HAP-1 (cell line): ENCODE measurements at regions not wholly inside any gene's neighbourhood (a gene's known extent, or its start where the extent isn't known, plus 50 kb on each side); places are given as distances from the start of the nearest gene placed in this dataset.
A peak's percentile ranks its signal among the peaks of the same experiment; 100 is the strongest.
"Not testable (repeated sequence)": the region's sequence is repeated elsewhere in the genome, so short reads cannot be mapped to it uniquely, and the experiment has no call there.

Source experiments
- DNase-seq, 2 experiments: peaks; one replicate each; pipeline ENCODE4 v3.0.0-alpha.2; 2016 to 2020; ENCODE audit warnings: low spot score in 2 of 2
- H3K27me3 ChIP-seq: fragments of 250-450 bp; sonication (Bioruptor Pico); 2 replicates; pipeline ENCODE4 v1.5.1; 2020; ENCODE audit warnings: low read depth, mild to moderate bottlenecking, moderate library complexity
- H3K36me3 ChIP-seq: fragments of 250-450 bp; sonication (Bioruptor Pico); replicated peaks from 2 replicates; pipeline ENCODE4 v1.5.1; 2020; ENCODE audit warnings: mild to moderate bottlenecking
- H3K4me1 ChIP-seq: fragments of 250-450 bp; sonication (Bioruptor Pico); 2 replicates; pipeline ENCODE4 v1.5.1; 2020; ENCODE audit warnings: mild to moderate bottlenecking
- H3K4me3 ChIP-seq: fragments of 250-450 bp; sonication (Bioruptor Pico); 2 replicates; pipeline ENCODE4 v1.5.1; 2020; ENCODE audit warnings: mild to moderate bottlenecking, moderate library complexity
- H3K9me3 ChIP-seq: fragments of 250-450 bp; sonication (Bioruptor Pico); 2 replicates; pipeline ENCODE4 v1.5.1; 2020; ENCODE audit warnings: mild to moderate bottlenecking, moderate library complexity
- in situ Hi-C: fragments of 300-500 bp; cut with MboI; formaldehyde crosslinking; loops from 3 replicates; pipeline ENCODE4 v1.14.3; 2020; ENCODE audit warnings: low sequenced_read_pairs, inconsistent platforms, mixed read lengths

- in situ Hi-C loops = no loop called here
- DNase-seq = no peak
- Histone ChIP-seq H3K4me3 (no peak overlapping the region), H3K9me3 (no peaks in the 10 kb centered on the region), H3K27me3 (no peaks in the 10 kb centered on the region), H3K36me3 (no peaks in the 10 kb centered on the region), H3K4me1 (no peaks in the 10 kb centered on the region)
These were observed 557.4 kb upstream of the EYS start for GRCh38 chr6:66264376-66264775.

GRCh38 chr6:66258731-66259487 lies 551.9 kb upstream of the EYS start:
- H3K36me3 ChIP-seq, H3K9me3 ChIP-seq, H3K4me1 ChIP-seq, H3K27me3 ChIP-seq, H3K4me3 ChIP-seq, DNase-seq, in situ Hi-C loops: not testable (repeated sequence)

DNA sequence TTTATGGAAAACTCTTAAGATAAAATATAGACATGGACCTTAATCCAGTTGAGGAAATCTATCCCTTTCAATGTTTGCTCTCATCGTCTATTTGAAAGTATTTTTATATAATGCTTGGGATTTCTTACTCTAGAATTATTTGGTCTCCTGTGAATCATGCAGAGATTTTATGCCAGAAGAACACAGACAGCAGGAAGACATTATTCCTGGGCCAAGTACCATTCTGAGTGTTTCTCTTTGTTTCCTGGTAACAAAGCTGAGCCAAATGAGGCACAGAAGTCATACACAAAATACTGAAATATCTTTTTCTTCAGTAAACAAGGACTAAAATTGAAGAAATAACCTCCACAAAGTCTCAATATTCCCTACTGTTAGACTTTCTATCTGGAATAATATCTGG lies 538.2 kb upstream of the EYS start:
- H3K4me3 ChIP-seq = no peak overlapping the region
- no peak for DNase-seq
- H3K9me3 ChIP-seq = no peaks in the 10 kb centered on the region
- in situ Hi-C loops = no loop called here
- no peaks in the 10 kb centered on the region for H3K27me3 ChIP-seq
- no peaks in the 10 kb centered on the region for H3K36me3 ChIP-seq
- H3K4me1 ChIP-seq = no peaks in the 10 kb centered on the region

GRCh38 chr6:66238851-66239250 lies 531.8 kb upstream of the EYS start:
- in situ Hi-C loops = no loop called here
- Histone ChIP-seq H3K36me3 (no peaks in the 10 kb centered on the region), H3K27me3 (no peaks in the 10 kb centered on the region), H3K4me3 (no peak overlapping the region), H3K4me1 (no peaks in the 10 kb centered on the region), H3K9me3 (no peaks in the 10 kb centered on the region)
- DNase-seq = no peak

DNA sequence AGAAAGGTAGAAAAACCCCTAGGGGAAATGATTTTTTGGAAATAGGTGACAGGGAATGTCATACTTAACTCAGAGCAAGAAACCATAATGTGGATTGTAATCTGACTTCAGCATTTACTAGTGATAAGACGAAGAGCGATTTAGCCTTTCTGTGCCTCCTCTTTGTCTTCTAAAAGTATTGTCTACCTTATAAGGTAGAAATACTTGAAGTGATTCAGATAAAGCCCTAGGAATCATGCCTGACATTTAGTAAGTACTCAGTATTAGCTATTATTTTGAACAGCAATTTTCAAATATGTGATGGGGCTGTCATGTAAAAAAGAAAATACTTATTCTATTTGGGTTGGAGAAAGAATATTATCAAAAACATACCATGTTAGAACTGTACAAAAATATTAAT lies 525.9 kb upstream of the EYS start:
- no peaks in the 10 kb centered on the region for H3K36me3 ChIP-seq
- no peaks in the 10 kb centered on the region for H3K4me1 ChIP-seq
- DNase-seq = no peak
- no peaks in the 10 kb centered on the region for H3K27me3 ChIP-seq
- no peaks in the 10 kb centered on the region for H3K9me3 ChIP-seq
- in situ Hi-C loops = no loop called here
- no peak overlapping the region for H3K4me3 ChIP-seq

GRCh38 chr6:66230591-66230990 lies 523.6 kb upstream of the EYS start:
- in situ Hi-C loops = no loop called here
- Histone ChIP-seq H3K27me3 (no peaks in the 10 kb centered on the region), H3K9me3 (no peaks in the 10 kb centered on the region), H3K36me3 (no peaks in the 10 kb centered on the region), H3K4me3 (no peak overlapping the region), H3K4me1 (no peaks in the 10 kb centered on the region)
- DNase-seq = no peak

DNA sequence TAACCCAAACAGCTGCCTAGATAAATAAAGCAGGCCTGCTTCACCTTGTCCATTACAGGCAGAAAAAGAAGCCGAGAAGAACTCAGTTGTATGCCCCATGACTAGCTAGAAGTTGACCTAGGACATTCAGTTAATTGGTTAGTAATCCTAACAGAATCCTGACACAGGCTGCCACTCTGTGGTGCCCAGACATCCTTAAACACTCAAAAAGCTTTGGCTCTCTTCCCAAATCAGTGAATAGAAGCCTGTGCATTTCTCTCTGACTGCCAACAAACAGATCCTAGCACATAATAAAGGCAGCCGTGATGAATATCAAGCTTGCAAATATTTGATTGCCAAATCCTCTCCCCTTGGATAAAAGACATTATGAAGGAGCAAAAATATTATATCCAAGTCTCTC lies 519.1 kb upstream of the EYS start:
- Histone ChIP-seq H3K27me3 (no peaks in the 10 kb centered on the region), H3K4me3 (no peak overlapping the region), H3K4me1 (no peaks in the 10 kb centered on the region), H3K9me3 (no peaks in the 10 kb centered on the region), H3K36me3 (no peaks in the 10 kb centered on the region)
- in situ Hi-C loops = no loop called here
- DNase-seq = no peak

DNA sequence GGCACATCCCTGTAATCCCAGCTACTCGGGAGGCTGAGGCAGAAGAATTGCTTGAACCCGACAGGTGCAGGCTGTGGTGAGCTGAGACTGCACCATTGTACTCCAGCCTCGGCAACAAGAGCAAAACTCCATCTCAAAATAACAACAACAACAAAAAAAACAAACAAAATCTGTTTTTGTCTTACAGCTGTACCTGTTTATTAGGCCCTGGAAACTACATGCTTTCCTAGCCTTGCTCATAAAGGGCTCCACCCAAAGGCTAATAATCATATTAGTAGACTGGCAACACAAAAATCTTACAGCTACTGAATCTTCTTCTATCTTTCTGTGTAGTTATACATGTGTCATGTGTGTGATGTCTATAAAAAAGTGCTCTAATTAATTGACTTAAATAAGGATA lies 503.9 kb upstream of the EYS start:
- in situ Hi-C loops = no loop called here
- DNase-seq = peak in 1 of 2 experiments; percentile 27
- no peaks in the 10 kb centered on the region for H3K36me3 ChIP-seq

GRCh38 chr6:66200390-66200789 lies 493.4 kb upstream of the EYS start:
- Histone ChIP-seq H3K4me1 (no peaks in the 10 kb centered on the region), H3K4me3 (no peak overlapping the region), H3K9me3 (no peaks in the 10 kb centered on the region), H3K36me3 (no peaks in the 10 kb centered on the region), H3K27me3 (no peaks in the 10 kb centered on the region)
- no peak for DNase-seq
- in situ Hi-C loops = no loop called here

More for the DNA sequence above, 503.9 kb upstream of the EYS start:
- no peaks in the 10 kb centered on the region for H3K27me3 ChIP-seq
- no peak overlapping the region for H3K4me3 ChIP-seq
- no peaks in the 10 kb centered on the region for H3K4me1 ChIP-seq
- H3K9me3 ChIP-seq = peaks cover 8% of the 10 kb centered on the region; the same call in 1 of the 2 replicates

- H3K9me3 ChIP-seq = no peaks in the 10 kb centered on the region
- H3K36me3 ChIP-seq = no peaks in the 10 kb centered on the region
- no peak for DNase-seq
- H3K27me3 ChIP-seq = no peaks in the 10 kb centered on the region
- no peak overlapping the region for H3K4me3 ChIP-seq
- H3K4me1 ChIP-seq = no peaks in the 10 kb centered on the region
- in situ Hi-C loops = no loop called here
These were observed 492.1 kb upstream of the EYS start for GRCh38 chr6:66199171-66199570.

GRCh38 chr6:66198062-66198624 lies 491.1 kb upstream of the EYS start:
- H3K4me3 ChIP-seq = no peak overlapping the region
- no peaks in the 10 kb centered on the region for H3K36me3 ChIP-seq
- DNase-seq = no peak
- in situ Hi-C loops = no loop called here
- no peaks in the 10 kb centered on the region for H3K4me1 ChIP-seq
- no peaks in the 10 kb centered on the region for H3K9me3 ChIP-seq
- no peaks in the 10 kb centered on the region for H3K27me3 ChIP-seq

DNA sequence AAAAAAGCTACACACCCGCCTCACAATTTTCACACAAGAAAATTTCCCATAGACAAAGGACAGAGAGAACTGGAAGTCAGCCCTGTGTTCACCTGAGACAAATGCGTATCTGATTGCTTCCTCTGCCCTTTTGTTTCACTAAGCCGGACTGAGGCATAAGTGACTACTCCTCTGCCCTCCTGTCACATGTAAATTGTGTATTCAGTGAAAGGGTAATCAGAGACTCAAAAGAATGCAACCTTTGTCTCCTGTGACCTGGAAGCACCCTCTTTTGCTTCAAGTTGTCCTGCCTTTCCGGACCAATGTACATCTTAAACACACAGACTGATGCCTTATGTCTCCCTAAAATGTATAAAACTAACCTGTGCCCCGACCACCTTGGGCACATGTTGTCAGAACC lies 483.8 kb upstream of the EYS start:
- peak; percentile 14 to 22 for DNase-seq
- H3K36me3 ChIP-seq = no peaks in the 10 kb centered on the region
- no peak overlapping the region for H3K4me3 ChIP-seq
- in situ Hi-C loops = no loop called here
- no peaks in the 10 kb centered on the region for H3K27me3 ChIP-seq
- H3K4me1 ChIP-seq = peaks cover 9% of the 10 kb centered on the region
- no peaks in the 10 kb centered on the region for H3K9me3 ChIP-seq

DNA sequence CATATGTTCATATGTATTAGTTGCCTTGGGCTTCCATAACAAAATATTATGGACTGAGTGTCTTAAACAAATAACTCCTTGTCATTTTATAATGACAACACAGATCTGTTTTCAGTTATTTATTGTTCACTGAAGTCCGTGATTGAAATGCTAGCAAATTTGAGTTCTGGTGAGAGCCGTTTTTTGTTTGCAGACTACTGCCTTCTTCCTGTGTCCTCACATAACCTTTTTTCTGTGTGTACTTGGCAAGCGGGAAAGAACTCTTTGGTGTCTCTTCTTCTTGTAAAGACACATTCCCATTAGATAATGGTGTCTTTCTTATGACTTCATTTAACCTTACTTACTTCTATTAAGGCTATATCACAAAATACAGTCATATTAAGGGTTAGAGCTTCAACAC lies 482.9 kb upstream of the EYS start:
- in situ Hi-C loops = no loop called here

GRCh38 chr6:66186756-66187155 lies 479.7 kb upstream of the EYS start:
- Histone ChIP-seq H3K9me3 (no peaks in the 10 kb centered on the region), H3K27me3 (no peaks in the 10 kb centered on the region), H3K4me3 (no peak overlapping the region), H3K4me1 (peaks cover 9% of the 10 kb centered on the region), H3K36me3 (no peaks in the 10 kb centered on the region)
- in situ Hi-C loops = no loop called here
- DNase-seq = peak in 1 of 2 experiments; percentile 63

More for the DNA sequence above, 482.9 kb upstream of the EYS start:
- no peaks in the 10 kb centered on the region for H3K27me3 ChIP-seq
- no peaks in the 10 kb centered on the region for H3K36me3 ChIP-seq
- no peak for DNase-seq
- peaks cover 9% of the 10 kb centered on the region for H3K4me1 ChIP-seq
- no peaks in the 10 kb centered on the region for H3K9me3 ChIP-seq
- H3K4me3 ChIP-seq = no peak overlapping the region

GRCh38 chr6:66184091-66184490 lies 477.1 kb upstream of the EYS start:
- no peaks in the 10 kb centered on the region for H3K27me3 ChIP-seq
- no peak for DNase-seq
- no peak overlapping the region for H3K4me3 ChIP-seq
- in situ Hi-C loops = no loop called here
- no peaks in the 10 kb centered on the region for H3K9me3 ChIP-seq
- no peaks in the 10 kb centered on the region for H3K36me3 ChIP-seq
- H3K4me1 ChIP-seq = peaks cover 9% of the 10 kb centered on the region
